Skeletal muscle satellite cell (primary cell): ENCODE measurements at regions not wholly inside any gene's neighbourhood (a gene's known extent, or its start where the extent isn't known, plus 50 kb on each side); places are given as distances from the start of the nearest gene placed in this dataset. TPM values are rescaled to one million over a fixed set of nuclear protein-coding genes. Genes with fewer than 3 reads are reported as not detected.

Source experiments
- H3K27me3 ChIP-seq: 2 replicates; pipeline ENCODE4 v1.7.0; 2013; ENCODE audit warnings: low read length; ENCODE audit not compliant: control insufficient read depth, insufficient read depth
- H3K36me3 ChIP-seq: 2 replicates; pipeline ENCODE4 v1.7.0; 2013; ENCODE audit warnings: mild to moderate bottlenecking, control low read depth, low read length; ENCODE audit not compliant: insufficient read depth
- H3K4me1 ChIP-seq: 2 replicates; pipeline ENCODE4 v1.7.0; 2013; ENCODE audit warnings: low read length; ENCODE audit not compliant: control insufficient read depth, insufficient read depth
- H3K4me2 ChIP-seq: 2 replicates; pipeline ENCODE4 v1.7.0; 2013; ENCODE audit warnings: mild to moderate bottlenecking, low read length
- H3K4me3 ChIP-seq: 2 replicates; pipeline ENCODE4 v1.7.0; 2013; ENCODE audit warnings: low read length
- H3K9ac ChIP-seq: 2 replicates; pipeline ENCODE4 v1.7.0; 2013; ENCODE audit warnings: mild to moderate bottlenecking, low read depth, low read length, moderate library complexity
- H3K9me3 ChIP-seq: replicated peaks from 2 replicates; pipeline ENCODE4 v1.7.0; 2013; ENCODE audit warnings: mild to moderate bottlenecking, control low read depth, low read length
- small RNA-seq: library from RNA; depleted of rRNA; stranded (forward); fragments of <200 nt; gene quantifications from one replicate; pipeline ENCODE3, GENCODE V24; 2012

- Histone ChIP-seq H3K4me1 (peaks cover 20% of the 10 kb centered on the region), H3K36me3 (no peaks in the 10 kb centered on the region), H3K9ac (no peak overlapping the region), H3K9me3 (no peaks in the 10 kb centered on the region), H3K4me2 (no peak overlapping the region), H3K4me3 (no peak overlapping the region), H3K27me3 (no peaks in the 10 kb centered on the region)
Measured at GRCh38 chr7:4616116-4616515, 66.0 kb upstream of the FOXK1 start.

DNA sequence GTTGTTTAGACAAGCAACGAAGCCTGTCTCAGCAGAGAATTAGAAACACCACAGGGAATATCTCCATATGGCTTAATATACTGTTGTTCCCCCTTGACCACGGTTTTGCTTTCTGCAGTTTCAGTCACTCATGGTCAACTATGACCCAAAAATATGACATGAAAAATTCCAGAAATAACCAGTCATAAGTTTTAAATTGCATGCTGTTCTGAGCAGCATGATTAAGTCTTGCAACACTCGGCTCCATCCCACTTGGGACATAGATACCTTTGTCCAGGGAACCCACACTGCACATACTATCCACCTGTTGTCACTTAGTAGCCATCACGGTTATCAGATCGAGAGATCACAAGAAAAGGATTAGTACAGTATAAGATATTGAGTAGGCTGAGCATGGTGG lies 60.7 kb upstream of the FOXK1 start:
- Histone ChIP-seq H3K9me3 (no peaks in the 10 kb centered on the region), H3K36me3 (no peaks in the 10 kb centered on the region), H3K4me2 (no peak overlapping the region), H3K4me1 (peaks cover 10% of the 10 kb centered on the region), H3K27me3 (peaks cover 5% of the 10 kb centered on the region), H3K9ac (no peak overlapping the region), H3K4me3 (no peak overlapping the region)

DNA sequence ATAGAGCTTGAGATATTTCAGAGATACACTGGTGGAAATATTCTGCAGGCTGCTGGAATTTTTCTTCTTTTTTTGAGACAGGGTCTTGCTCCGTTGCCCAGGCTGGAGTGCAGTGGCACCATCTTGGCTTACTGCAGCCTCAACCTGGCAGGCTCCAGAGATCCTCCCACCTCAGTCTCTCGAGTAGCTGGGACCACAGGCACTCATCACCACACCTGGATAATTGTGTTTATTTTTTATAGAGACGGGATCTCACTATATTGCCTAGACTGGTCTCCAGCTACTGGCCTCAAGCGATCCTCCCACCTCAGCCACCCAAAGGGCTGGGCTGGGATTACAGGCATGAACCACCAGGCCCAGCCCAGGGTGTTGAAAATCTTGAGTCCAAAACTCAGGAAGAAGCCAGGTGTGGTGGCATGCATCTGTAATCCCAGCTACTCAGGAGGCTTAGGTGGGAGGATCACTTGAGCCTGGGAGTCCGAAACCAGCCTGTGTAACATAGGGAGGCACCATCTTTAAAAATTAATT lies 55.7 kb upstream of the FOXK1 start:
- H3K9ac ChIP-seq, result no peak overlapping the region
- H3K4me2 ChIP-seq, result no peak overlapping the region
- no peaks in the 10 kb centered on the region for H3K36me3 ChIP-seq
- H3K4me1 ChIP-seq, result peaks cover 6% of the 10 kb centered on the region
- H3K27me3 ChIP-seq, result peaks cover 14% of the 10 kb centered on the region
- no peak overlapping the region for H3K4me3 ChIP-seq
- no peaks in the 10 kb centered on the region for H3K9me3 ChIP-seq

DNA sequence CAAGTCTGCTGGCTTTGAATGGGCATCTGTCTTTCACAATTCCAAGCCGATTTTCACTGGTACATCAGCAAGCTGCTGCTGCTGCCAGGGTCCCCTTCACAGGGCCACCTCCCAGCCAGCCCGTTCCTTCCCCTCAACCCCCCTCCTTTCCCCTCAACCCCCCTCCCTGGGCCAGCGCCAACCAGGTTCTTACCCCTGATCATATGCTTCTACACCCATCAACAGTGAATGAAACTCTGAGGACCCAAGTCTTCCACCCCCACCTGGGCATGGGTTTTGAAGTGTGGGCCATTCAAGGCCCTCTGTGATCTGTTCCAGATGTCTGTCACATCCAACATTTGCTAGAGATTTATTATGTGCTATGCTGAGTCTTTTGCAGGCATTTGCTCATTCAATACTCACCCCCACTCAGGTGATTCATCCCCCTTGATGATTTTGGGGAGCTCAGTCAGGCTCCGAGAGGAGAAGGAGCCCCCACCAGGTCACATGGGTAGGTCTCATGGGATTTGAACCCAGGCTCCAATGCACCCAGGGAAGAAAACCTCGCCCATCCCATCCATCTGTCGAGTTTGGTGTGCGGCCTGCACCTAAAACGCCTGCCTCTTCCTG lies 52.7 kb upstream of the FOXK1 start:
- Histone ChIP-seq H3K9ac (no peak overlapping the region), H3K4me2 (no peak overlapping the region), H3K27me3 (peaks cover 14% of the 10 kb centered on the region), H3K9me3 (no peaks in the 10 kb centered on the region), H3K4me1 (peaks cover 17% of the 10 kb centered on the region), H3K4me3 (no peak overlapping the region), H3K36me3 (no peaks in the 10 kb centered on the region)

DNA sequence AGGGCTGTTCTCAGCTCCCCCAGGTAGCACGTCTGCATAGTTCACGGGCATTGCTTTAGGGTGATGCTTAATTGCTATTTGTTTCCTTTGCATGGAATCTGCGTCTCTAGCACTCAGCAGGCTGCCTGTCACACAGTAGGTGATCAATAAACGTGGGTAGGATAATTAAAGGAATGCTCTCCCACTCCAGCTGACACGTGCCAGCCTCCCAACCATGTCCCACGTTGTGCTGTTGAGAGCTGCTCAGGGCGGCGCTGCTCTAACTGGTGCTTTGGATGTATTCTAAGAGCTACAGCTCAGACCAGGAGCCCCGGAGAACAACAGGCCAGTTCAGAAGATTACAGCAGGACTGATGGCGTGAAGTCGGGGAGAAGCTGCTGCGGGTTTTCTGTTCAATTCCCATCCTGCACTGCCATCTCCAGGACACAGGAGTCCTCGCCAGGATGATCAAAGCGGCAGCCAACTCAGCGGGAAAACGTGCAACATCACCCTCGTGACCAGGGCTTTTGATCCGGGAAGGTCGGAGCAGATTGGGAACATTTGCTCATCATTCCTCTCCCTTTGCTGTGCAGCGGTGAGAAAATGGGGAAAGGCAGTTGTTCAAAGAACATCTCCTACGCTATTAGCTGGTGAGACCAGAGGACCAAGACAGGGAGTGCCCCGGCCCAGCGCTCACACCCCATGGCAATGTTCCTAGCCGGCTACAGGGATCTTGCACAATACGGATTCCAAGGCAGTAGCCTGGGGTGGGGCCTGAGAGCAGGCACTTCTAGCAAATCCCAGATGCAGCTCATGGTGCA lies 50.5 kb upstream of the FOXK1 start:
- H3K4me2 ChIP-seq, result peak overlapping the region; percentile 90
- H3K4me1 ChIP-seq, result peaks cover 17% of the 10 kb centered on the region
- H3K9me3 ChIP-seq, result no peaks in the 10 kb centered on the region
- H3K36me3 ChIP-seq, result no peaks in the 10 kb centered on the region
- H3K9ac ChIP-seq, result peak overlapping the region; percentile 57
- H3K4me3 ChIP-seq, result peak overlapping the region; percentile 65
- peaks cover 9% of the 10 kb centered on the region for H3K27me3 ChIP-seq

Small RNA genes in the stretch of these regions (small RNA-seq; reads per million reads assigned to genes)
- gene CYP3A54P, result not detected
